ENCODE measurements at regions not wholly inside any gene's neighbourhood (a gene's known extent, or its start where the extent isn't known, plus 50 kb on each side); places are given as distances from the start of the nearest gene placed in this dataset.

DNA sequence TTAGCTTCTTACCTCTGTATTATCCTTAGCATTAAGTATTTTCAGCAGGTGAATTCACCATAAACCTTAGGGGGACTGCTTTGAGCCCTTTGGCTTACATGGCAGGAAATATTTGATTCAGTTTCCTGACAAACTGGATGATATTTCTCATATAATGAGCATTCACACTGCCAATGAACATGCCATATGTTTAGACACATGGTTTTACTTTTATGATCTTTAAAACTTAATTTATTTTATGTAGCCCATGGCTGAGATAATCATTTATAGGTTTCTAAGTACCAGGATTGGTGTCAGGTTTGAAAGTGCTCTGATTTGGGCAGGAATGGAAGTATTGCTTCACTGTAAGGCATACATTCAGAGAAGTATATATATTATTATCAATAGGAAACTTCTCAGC is 319.1 kb downstream of the ZPLD1 start:
- no peak for DNase-seq

DNA sequence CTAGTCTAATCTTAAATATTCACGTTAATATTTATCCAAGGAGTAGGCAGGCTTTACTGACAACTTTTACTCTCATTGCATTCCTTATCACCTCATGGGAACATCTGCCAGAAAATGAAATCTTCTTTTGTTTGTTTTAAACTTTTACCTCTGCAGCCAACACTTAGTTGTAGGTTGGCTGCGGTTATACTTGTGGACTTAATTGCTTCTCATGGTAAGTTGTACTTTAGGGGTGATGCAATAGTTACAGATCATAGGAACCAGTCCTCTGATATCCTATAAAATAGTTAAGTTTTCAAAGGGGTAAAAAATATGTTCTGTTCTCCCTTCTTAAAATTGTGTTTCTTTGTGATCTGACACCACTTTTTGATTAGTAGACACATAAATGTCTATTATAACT is 321.9 kb downstream of the ZPLD1 start:
- DNase-seq: no peak

DNA sequence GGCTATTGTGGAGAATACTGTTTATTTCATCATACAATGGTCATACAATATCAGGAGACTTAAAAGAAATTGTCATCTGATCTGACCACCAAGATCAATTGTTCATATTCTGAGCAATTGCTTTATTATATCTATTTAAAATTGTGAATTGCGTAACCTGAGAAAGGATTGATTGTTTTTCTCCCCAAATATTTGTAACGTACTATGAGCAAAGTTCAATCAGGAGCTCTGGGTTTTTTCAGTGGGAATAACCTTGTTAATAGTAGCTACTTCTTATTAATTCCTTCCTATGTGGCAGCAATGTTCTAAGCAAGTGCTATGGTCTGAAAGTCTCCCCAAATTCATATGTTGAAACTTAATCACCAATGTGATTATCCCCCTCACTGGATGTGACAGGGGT is 323.1 kb downstream of the ZPLD1 start:
- no peak for DNase-seq

GRCh38 chr3:102761766-102762165 is 327.0 kb downstream of the ZPLD1 start:
- no peak for DNase-seq

- DNase-seq: no peak
These were observed 356.0 kb downstream of the ZPLD1 start for GRCh38 chr3:102790747-102791325.

- DNase-seq: no peak
These were observed 357.1 kb downstream of the ZPLD1 start for GRCh38 chr3:102791641-102792589.

GRCh38 chr3:102796804-102797203 is 362.0 kb downstream of the ZPLD1 start:
- no peak for DNase-seq

GRCh38 chr3:102802819-102803420 is 368.1 kb downstream of the ZPLD1 start:
- DNase-seq: no peak

GRCh38 chr3:102810937-102811336 is 376.1 kb downstream of the ZPLD1 start:
- DNase-seq: no peak

DNA sequence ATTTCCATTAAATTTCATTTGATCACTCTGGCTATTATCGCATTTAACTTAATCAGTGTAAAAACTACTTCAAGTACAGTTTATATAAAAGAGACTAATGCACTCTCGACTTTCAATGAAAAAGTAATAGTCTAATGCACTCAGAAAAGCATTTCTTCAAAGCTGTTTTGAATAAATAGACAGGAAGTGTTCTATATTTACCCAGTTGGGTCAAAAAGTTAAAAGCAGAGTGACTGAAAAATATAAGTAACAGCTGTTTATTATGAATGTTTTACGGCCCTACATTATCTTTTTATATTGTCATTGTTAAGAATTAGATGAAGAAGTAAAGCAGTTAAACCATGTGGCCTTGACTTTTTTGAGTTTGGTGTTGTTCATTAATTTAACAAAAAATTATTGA is 391.8 kb downstream of the ZPLD1 start:
- DNase-seq: no peak

GRCh38 chr3:102827386-102827785 is 392.6 kb downstream of the ZPLD1 start:
- no peak for DNase-seq

DNA sequence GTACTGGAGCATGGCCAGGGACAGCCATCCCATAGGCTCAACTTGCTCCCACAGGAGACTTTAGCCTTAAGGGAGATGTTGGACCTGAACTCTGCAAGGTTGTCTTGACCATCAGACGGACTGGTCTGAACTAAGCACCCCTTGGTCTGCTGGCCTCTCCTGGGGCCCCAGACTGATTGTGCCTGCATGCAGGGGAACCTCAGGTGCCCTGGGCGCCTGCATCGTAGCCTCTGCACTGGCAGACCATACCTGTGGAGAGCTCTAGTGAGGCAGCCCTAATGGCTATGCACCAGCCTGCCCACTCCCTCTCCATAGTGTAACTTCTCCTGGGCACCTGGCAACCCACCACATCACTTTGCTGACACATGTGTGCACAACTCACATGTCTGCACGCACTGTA is 395.6 kb downstream of the ZPLD1 start:
- DNase-seq: no peak

- no peak for DNase-seq
These were observed 407.1 kb downstream of the ZPLD1 start for GRCh38 chr3:102841866-102842265.

GRCh38 chr3:102866845-102867244 is 432.0 kb downstream of the ZPLD1 start:
- DNase-seq: no peak

DNA sequence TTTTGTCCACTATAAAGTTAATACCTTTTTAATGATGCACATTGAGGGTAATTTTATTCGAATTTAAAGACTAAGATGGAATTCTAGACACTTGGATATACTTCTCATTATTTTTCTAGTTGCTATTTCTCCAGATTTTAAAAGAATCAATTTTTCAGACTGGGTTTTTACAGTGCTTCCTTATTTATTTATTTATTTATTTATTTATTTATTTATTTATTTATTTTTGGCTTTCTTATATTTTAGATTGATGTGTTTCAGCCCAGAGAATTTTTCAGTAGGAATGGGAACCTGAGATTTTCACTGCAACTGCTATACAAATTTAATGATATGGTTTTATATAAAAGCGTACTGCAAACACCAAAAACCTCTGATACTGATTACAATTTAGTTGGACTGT is 448.7 kb downstream of the ZPLD1 start:
- DNase-seq: no peak

DNA sequence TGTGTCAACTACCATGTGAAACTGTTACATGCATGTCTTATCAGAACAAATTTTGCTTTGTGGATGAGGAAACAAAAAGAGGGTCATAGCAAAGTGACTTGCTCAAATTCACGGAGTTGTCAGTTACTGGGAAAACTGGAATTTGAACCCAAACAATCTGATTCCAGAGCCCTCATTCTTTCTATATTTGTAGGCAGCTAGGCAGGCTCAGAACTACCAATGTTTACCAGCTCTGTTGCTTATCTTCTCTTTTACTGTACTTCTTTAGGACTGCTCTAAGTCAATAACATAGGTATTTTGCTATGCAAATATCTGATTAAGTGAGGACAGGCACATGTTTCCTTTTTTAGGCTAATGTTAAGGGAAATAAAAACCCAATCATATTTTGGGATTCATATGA is 450.5 kb downstream of the ZPLD1 start:
- no peak for DNase-seq

GRCh38 chr3:102887431-102887830 is 452.6 kb downstream of the ZPLD1 start:
- no peak for DNase-seq

- DNase-seq: no peak
These were observed 462.2 kb downstream of the ZPLD1 start for GRCh38 chr3:102896851-102897621.

- no peak for DNase-seq
These were observed 469.8 kb downstream of the ZPLD1 start for GRCh38 chr3:102904629-102905028.

- DNase-seq: no peak
These were observed 471.0 kb downstream of the ZPLD1 start for GRCh38 chr3:102905811-102906210.

GRCh38 chr3:102906818-102907217 is 472.0 kb downstream of the ZPLD1 start:
- DNase-seq: no peak

DNA sequence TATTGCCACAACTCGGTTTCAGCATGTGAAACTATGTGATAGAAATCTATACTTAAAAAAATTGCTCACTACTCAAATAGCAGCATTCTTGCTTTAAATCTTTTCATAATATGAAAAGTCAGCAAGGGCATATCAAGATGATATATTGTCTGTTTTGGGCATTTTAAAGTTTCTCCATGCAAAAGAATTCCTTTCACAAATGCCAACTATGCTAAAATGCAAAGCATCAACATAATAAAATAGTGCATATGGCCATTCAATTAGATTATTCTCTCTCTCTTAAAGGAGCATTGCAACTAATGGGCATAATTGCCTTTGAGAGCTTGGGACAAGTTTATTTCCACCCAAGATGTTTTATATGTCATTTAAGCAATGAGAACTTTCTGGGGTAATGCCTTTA is 475.1 kb downstream of the ZPLD1 start:
- no peak for DNase-seq

GRCh38 chr3:102916532-102916931 is 481.7 kb downstream of the ZPLD1 start:
- no peak for DNase-seq

All from stimulated activated CD4-positive, alpha-beta T cell treated with anti-CD3 and anti-CD28 coated beads, Interleukin-1b, Interleukin-23, amount 100 ng/mL, for 48 hours (primary cell).